B cell (primary cell): ENCODE measurements at regions not wholly inside any gene's neighbourhood (a gene's known extent, or its start where the extent isn't known, plus 50 kb on each side); places are given as distances from the start of the nearest gene placed in this dataset.

Experiments
- CTCF ChIP-seq: fragments of 200-600 bp; IDR thresholded peaks from one replicate; pipeline ENCODE4 v1.8.0; 2022; ENCODE audit warnings: antibody characterized with exemption, mild to moderate bottlenecking
- EZH2 ChIP-seq: IDR thresholded peaks from 2 replicates; pipeline ENCODE4 v1.6.1; 2012; ENCODE audit warnings: borderline replicate concordance, low read depth, mild to moderate bottlenecking, moderate library complexity, low read length; ENCODE audit not compliant: insufficient read depth, poor library complexity, severe bottlenecking

- no peak for TF ChIP-seq CTCF
- no peak for TF ChIP-seq EZH2
Observed at GRCh38 chr6:54747955-54748354, 98.6 kb upstream of the FAM83B start.
